Mucosa of rectum (tissue), 2 donors: ENCODE measurements at regions not wholly inside any gene's neighbourhood (a gene's known extent, or its start where the extent isn't known, plus 50 kb on each side); places are given as distances from the start of the nearest gene placed in this dataset.
A peak's percentile ranks its signal among the peaks of the same experiment; 100 is the strongest.

Source experiments
- H3K27ac ChIP-seq, 2 donors: one replicate each; pipeline ENCODE4 v1.7.0; 2013; ENCODE audit warnings: inconsistent platforms in 2 of 2, low read depth in 2 of 2, low read length in 2 of 2
- H3K27me3 ChIP-seq, 2 donors: one replicate each; pipeline ENCODE4 v1.7.0; 2013; ENCODE audit warnings: low read length in 2 of 2; ENCODE audit not compliant: control insufficient read depth in 2 of 2, insufficient read depth in 2 of 2
- H3K36me3 ChIP-seq, 2 donors: one replicate each; pipeline ENCODE4 v1.7.0; 2013; ENCODE audit warnings: low read length in 2 of 2; ENCODE audit not compliant: control insufficient read depth in 2 of 2, insufficient read depth in 2 of 2
- H3K4me1 ChIP-seq, 2 donors: one replicate each; pipeline ENCODE4 v1.7.0; 2013; ENCODE audit warnings: low read length in 2 of 2, mild to moderate bottlenecking in 1 of 2; ENCODE audit not compliant: control insufficient read depth in 2 of 2, insufficient read depth in 2 of 2
- H3K4me3 ChIP-seq, 2 donors: one replicate each; pipeline ENCODE4 v1.7.0; 2013; ENCODE audit warnings: low read length in 2 of 2
- H3K9ac ChIP-seq, 2 donors: one replicate each; pipeline ENCODE4 v1.7.0; 2013; ENCODE audit warnings: low read length in 2 of 2, low read depth in 1 of 2, mild to moderate bottlenecking in 1 of 2
- H3K9me3 ChIP-seq, 2 donors: one replicate each; pipeline ENCODE4 v1.7.0; 2013; ENCODE audit warnings: low read length in 2 of 2; ENCODE audit not compliant: control insufficient read depth in 2 of 2
- donor health status: healthy.
- donor health status: Normal muscosa, but diverticular disease.

GRCh38 chrX:40175511-40176350 is 78.0 kb upstream of the BCOR start:
- Histone ChIP-seq H3K4me1 (peaks cover 17 to 30% of the 10 kb centered on the region in 2 donors), H3K9ac (peak overlapping the region; percentile 74 to 75), H3K27ac (peak overlapping the region; percentile 84 to 95), H3K27me3 (peaks cover 4 to 5% of the 10 kb centered on the region in 2 donors), H3K9me3 (no peaks in the 10 kb centered on the region), H3K36me3 (no peaks in the 10 kb centered on the region), H3K4me3 (peak overlapping the region; percentile 39 to 76)

- Histone ChIP-seq H3K9ac (peak overlapping the region; percentile 74 to 75), H3K27me3 (peaks cover 4 to 5% of the 10 kb centered on the region in 2 donors), H3K4me3 (peak overlapping the region; percentile 39 to 76), H3K27ac (peak overlapping the region; percentile 84 to 95), H3K4me1 (peaks cover 17 to 30% of the 10 kb centered on the region in 2 donors), H3K36me3 (no peaks in the 10 kb centered on the region), H3K9me3 (no peaks in the 10 kb centered on the region)
Measured at GRCh38 chrX:40174854-40175510, 77.2 kb upstream of the BCOR start.

GRCh38 chrX:40174001-40174853 is 76.5 kb upstream of the BCOR start:
- Histone ChIP-seq H3K27ac (peak overlapping the region; percentile 84 to 95), H3K4me3 (peak overlapping the region; percentile 17 to 53), H3K4me1 (peaks cover 17 to 30% of the 10 kb centered on the region in 2 donors), H3K27me3 (peaks cover 2 to 4% of the 10 kb centered on the region in 2 donors), H3K9ac (peak overlapping the region; percentile 56 to 74), H3K36me3 (no peaks in the 10 kb centered on the region), H3K9me3 (no peaks in the 10 kb centered on the region)

- peak overlapping the region in 1 of 2 donors; percentile 69 for H3K4me3 ChIP-seq
- H3K9ac ChIP-seq: peak overlapping the region in 1 of 2 donors; percentile 56
- peak overlapping the region; percentile 84 to 95 for H3K27ac ChIP-seq
- peaks cover 17 to 30% of the 10 kb centered on the region in 2 donors for H3K4me1 ChIP-seq
- no peaks in the 10 kb centered on the region for H3K36me3 ChIP-seq
- H3K9me3 ChIP-seq: no peaks in the 10 kb centered on the region
- peaks cover 0 to 4% of the 10 kb centered on the region in 2 donors for H3K27me3 ChIP-seq
Measured at GRCh38 chrX:40173143-40174000, 75.6 kb upstream of the BCOR start.

GRCh38 chrX:40172401-40173142 is 74.8 kb upstream of the BCOR start:
- H3K27me3 ChIP-seq: peaks cover 0 to 4% of the 10 kb centered on the region in 2 donors
- H3K4me1 ChIP-seq: peaks cover 17 to 37% of the 10 kb centered on the region in 2 donors
- H3K9me3 ChIP-seq: no peaks in the 10 kb centered on the region
- H3K9ac ChIP-seq: peak overlapping the region; percentile 72 to 73
- no peaks in the 10 kb centered on the region for H3K36me3 ChIP-seq
- H3K27ac ChIP-seq: peak overlapping the region; percentile 80 to 95
- H3K4me3 ChIP-seq: peak overlapping the region; percentile 60 to 69

- peak overlapping the region; percentile 72 to 73 for H3K9ac ChIP-seq
- no peaks in the 10 kb centered on the region for H3K36me3 ChIP-seq
- no peaks in the 10 kb centered on the region for H3K9me3 ChIP-seq
- peaks cover 0 to 8% of the 10 kb centered on the region in 2 donors for H3K27me3 ChIP-seq
- peaks cover 17 to 44% of the 10 kb centered on the region in 2 donors for H3K4me1 ChIP-seq
- H3K4me3 ChIP-seq: peak overlapping the region; percentile 60 to 69
- peak overlapping the region; percentile 80 to 95 for H3K27ac ChIP-seq
Measured at GRCh38 chrX:40171513-40172400, 74.0 kb upstream of the BCOR start.

- Histone ChIP-seq H3K4me1 (peaks cover 17 to 44% of the 10 kb centered on the region in 2 donors), H3K36me3 (no peaks in the 10 kb centered on the region), H3K27ac (peak overlapping the region; percentile 80 to 95), H3K4me3 (peak overlapping the region; percentile 60 to 69), H3K9me3 (no peaks in the 10 kb centered on the region), H3K9ac (peak overlapping the region; percentile 72 to 73), H3K27me3 (peaks cover 0 to 12% of the 10 kb centered on the region in 2 donors)
Measured at GRCh38 chrX:40170830-40171512, 73.2 kb upstream of the BCOR start.
